Stomach (tissue), 4 donors: ENCODE measurements at regions not wholly inside any gene's neighbourhood (a gene's known extent, or its start where the extent isn't known, plus 50 kb on each side); places are given as distances from the start of the nearest gene placed in this dataset.

Experiments
- EP300 ChIP-seq: sonication (generic); formaldehyde crosslinking; IDR thresholded peaks from one replicate; pipeline ENCODE4 v1.6.1; 2017; ENCODE audit warnings: antibody characterized with exemption
- POLR2A ChIP-seq, 4 donors: fragments of 450-650 bp; IDR thresholded peaks; one replicate each; pipeline ENCODE4 v1.6.1; 2016; ENCODE audit warnings: antibody characterized with exemption in 4 of 4, control low read depth in 2 of 4, mild to moderate bottlenecking in 1 of 4, moderate library complexity in 1 of 4
- POLR2AphosphoS5 ChIP-seq, 3 donors: sonication (generic); formaldehyde crosslinking; IDR thresholded peaks; one replicate each; pipeline ENCODE4 v1.6.1; 2016; ENCODE audit warnings: antibody characterized with exemption in 3 of 3
- TF ChIP-seq, protein P1 (sequence below), 7 experiments: fragments of 450-650 bp in 4 of 7; fragments of 200-600 bp in 3 of 7; sonication (generic) in 3 of 7; IDR thresholded peaks; one replicate each; pipeline ENCODE4 v1.5.1; 2016 to 2019; ENCODE audit warnings: antibody characterized with exemption in 7 of 7, control low read depth in 2 of 7, mild to moderate bottlenecking in 1 of 7

DNA sequence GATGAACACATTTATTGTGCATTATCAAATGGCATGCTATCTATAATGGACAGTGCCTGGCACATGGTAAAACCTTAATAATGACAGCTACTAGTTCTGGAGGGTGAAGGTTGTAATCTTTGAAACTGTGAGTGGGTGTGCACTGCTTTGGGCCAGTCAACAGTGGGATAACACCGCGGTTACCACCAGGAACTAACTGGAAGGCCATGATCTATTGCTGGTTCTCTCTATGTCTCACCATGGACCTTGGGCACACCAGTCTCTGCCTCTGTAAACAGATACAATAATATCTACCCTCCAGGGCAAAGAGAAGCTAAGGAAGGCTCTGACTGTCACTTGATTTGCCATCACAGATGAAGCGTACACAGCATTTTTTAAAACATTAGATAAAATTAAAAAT lies 198.6 kb upstream of the ESRRG start:
- TF ChIP-seq, protein P1, sequence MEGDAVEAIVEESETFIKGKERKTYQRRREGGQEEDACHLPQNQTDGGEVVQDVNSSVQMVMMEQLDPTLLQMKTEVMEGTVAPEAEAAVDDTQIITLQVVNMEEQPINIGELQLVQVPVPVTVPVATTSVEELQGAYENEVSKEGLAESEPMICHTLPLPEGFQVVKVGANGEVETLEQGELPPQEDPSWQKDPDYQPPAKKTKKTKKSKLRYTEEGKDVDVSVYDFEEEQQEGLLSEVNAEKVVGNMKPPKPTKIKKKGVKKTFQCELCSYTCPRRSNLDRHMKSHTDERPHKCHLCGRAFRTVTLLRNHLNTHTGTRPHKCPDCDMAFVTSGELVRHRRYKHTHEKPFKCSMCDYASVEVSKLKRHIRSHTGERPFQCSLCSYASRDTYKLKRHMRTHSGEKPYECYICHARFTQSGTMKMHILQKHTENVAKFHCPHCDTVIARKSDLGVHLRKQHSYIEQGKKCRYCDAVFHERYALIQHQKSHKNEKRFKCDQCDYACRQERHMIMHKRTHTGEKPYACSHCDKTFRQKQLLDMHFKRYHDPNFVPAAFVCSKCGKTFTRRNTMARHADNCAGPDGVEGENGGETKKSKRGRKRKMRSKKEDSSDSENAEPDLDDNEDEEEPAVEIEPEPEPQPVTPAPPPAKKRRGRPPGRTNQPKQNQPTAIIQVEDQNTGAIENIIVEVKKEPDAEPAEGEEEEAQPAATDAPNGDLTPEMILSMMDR (IDR thresholded peaks at IDR 0.05), result no peak
- no peak for TF ChIP-seq POLR2A (IDR thresholded peaks at IDR 0.05)
- no peak for TF ChIP-seq EP300
- no peak for TF ChIP-seq POLR2AphosphoS5 (IDR thresholded peaks at IDR 0.05)
